Body of pancreas (tissue), 4 donors: ENCODE measurements at regions not wholly inside any gene's neighbourhood (a gene's known extent, or its start where the extent isn't known, plus 50 kb on each side); places are given as distances from the start of the nearest gene placed in this dataset.

ENCODE experiments used
- CTCF ChIP-seq, 7 experiments: fragments of 450-650 bp in 4 of 7; fragments of 200-600 bp in 3 of 7; sonication (generic) in 3 of 7; IDR thresholded peaks; one replicate each; pipeline ENCODE4 v1.5.1; 2016 to 2019; ENCODE audit warnings: antibody characterized with exemption in 7 of 7
- POLR2A ChIP-seq, 3 donors: fragments of 450-650 bp; IDR thresholded peaks; one replicate each; pipeline ENCODE4 v1.6.1; 2016; ENCODE audit warnings: antibody characterized with exemption in 3 of 3, mild to moderate bottlenecking in 2 of 3

GRCh38 chr9:72453797-72454196 lies 67.6 kb upstream of the TMC1 start:
- TF ChIP-seq CTCF (IDR thresholded peaks at IDR 0.05) (peak in 3 of 7 experiments; percentile 12 to 32 (median 23)), POLR2A (IDR thresholded peaks at IDR 0.05) (no peak)
